ENCODE measurements at regions not wholly inside any gene's neighbourhood (a gene's known extent, or its start where the extent isn't known, plus 50 kb on each side); places are given as distances from the start of the nearest gene placed in this dataset.
"Not testable (repeated sequence)": the region's sequence is repeated elsewhere in the genome, so short reads cannot be mapped to it uniquely, and the experiment has no call there.

GRCh38 chr10:44745920-44746319, 165.2 kb upstream of the TMEM72 start:
- DNase-seq (ENCODE audit: low spot score): no peak

DNA sequence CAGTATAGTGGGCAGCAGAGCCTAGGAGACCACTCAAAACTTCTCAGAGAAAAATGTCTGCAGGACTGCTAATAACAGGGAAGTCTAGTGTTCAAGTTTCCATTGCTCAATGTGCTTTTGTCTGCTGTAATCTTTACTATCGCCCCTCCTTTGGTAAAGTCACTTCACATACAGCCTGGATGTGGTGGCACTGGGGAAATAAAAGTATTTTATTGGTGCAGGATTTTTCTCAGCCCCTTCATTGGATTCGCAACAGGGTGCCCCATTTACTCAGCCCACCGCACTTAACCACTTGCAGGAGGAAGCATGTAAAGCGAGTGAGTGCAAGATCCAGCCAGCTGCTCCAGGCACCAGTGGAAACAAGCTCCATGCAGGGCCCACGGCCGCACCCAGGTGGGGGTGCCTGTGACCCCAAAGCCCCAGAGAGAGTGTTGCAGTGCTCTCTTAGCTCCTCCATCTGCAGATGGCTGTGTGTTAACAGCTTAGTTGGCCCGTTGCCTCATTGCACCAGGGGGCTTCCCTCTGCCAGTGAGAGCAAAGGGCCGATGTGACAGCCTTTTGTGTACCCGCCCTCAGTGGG, 163.5 kb upstream of the TMEM72 start:
- DNase-seq (ENCODE audit: low spot score): no peak

- DNase-seq (ENCODE audit: low spot score): no peak
Measured at GRCh38 chr10:44749151-44749550, 162.0 kb upstream of the TMEM72 start.

- DNase-seq (ENCODE audit: low spot score): no peak
Measured at GRCh38 chr10:44752451-44753441, 158.4 kb upstream of the TMEM72 start.

DNA sequence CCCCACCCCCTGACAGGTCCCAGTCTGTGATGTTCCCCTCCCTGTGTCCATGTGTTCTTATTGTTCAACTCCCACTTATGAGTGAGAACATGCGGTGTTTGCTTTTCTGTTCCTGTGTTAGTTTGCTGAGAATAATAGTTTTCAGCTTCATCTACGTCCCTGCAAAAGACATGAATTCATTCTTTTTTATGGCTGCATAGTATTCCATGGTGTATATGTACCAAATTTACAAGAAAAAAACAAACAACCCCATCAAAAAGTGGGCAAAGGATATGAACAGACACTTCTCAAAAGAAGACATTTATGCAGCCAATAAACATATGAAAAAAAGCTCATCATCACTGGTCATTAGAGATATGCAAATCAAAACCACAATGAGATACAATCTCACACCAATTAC, 156.8 kb upstream of the TMEM72 start:
- DNase-seq (ENCODE audit: low spot score): not testable (repeated sequence)

GRCh38 chr10:44755481-44755880, 155.7 kb upstream of the TMEM72 start:
- no peak for DNase-seq (ENCODE audit: low spot score)

DNA sequence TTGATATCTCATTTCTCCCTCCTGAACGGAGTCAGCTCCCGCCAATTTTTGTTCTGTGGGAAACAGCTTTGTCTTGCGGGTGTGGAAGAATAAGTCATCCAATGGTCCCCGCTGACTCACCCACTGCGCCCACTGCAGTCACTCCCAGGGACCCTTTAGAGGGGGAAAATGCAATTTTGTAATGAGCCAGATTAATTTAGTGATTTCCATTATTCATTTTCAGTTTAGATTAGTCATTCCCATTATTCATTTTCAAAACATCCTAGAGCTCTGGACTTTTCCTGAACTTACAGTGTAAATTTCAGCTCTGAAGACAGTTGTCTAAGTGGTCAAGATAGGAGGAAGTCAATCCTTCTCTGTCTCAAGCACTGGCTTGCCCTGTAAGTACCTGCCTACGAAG, 154.9 kb upstream of the TMEM72 start:
- DNase-seq (ENCODE audit: low spot score): no peak

GRCh38 chr10:44757551-44758205, 153.5 kb upstream of the TMEM72 start:
- DNase-seq (ENCODE audit: low spot score): no peak

DNA sequence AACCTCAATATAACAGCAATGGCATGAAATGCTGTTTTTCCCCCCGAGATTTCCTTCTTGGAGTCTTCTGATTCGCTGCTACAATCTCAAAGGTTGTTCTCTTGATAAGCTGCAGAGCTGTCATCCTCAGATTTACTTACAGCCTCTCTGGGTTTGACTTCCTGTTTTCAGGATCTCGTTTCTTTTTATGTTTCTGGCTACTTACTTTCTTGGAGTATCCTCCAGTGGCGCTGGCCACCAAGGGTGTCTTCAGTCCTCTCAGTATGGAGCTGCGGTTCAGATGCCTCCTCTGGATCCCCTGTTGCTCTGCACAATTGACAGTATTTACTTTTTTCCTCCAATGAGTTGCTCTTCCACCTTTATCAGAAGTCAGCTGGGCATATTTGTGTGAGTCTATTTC, 152.0 kb upstream of the TMEM72 start:
- no peak for DNase-seq (ENCODE audit: low spot score)

- DNase-seq (ENCODE audit: low spot score): no peak
Measured at GRCh38 chr10:44760513-44760912, 150.6 kb upstream of the TMEM72 start.

DNA sequence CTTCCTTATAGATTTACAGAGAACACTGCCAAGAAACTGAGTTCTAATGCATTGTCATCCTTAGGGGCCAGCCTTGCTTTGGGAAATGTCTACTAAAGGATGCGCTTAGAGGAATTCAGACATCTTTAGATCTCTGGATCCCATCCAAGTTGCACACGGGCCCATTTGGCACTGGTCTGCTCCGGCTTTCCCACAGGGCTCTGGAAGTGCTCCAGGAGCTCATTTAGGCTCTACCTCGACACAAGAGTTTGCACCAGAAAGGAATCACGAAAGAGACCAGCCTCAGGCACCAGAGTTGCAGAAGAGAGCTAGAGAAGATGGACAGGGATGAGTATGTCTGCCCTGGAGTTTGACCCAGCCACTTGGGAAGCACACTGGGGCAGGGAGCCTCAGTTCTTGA, 150.1 kb upstream of the TMEM72 start:
- DNase-seq (ENCODE audit: low spot score): no peak

GRCh38 chr10:44763331-44763730, 147.8 kb upstream of the TMEM72 start:
- DNase-seq (ENCODE audit: low spot score): no peak

GRCh38 chr10:44765299-44765698, 145.8 kb upstream of the TMEM72 start:
- no peak for DNase-seq (ENCODE audit: low spot score)

- DNase-seq (ENCODE audit: low spot score): no peak
Measured at GRCh38 chr10:44766631-44767030, 144.5 kb upstream of the TMEM72 start.

DNA sequence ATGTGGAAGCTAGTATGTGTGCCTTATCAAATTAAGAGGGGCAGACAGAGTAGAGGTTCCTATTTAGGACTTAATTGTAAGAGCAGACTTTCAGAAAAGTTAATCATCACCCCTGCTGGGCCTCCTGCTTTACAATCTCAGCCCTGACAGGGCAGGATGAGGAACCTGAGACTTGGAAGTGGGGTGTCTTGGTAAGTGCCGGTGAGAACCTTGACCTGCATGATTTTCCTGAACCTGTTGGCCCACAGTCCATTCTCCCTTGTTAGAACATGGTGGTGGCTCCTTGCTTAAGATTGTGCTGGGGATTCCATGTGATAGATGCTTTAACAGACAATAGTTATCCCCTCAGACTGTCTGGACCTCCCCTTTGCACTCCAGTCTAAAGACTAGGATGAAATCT, 141.7 kb upstream of the TMEM72 start:
- DNase-seq (ENCODE audit: low spot score): no peak

GRCh38 chr10:44771233-44771995, 139.7 kb upstream of the TMEM72 start:
- no peak for DNase-seq (ENCODE audit: low spot score)

DNA sequence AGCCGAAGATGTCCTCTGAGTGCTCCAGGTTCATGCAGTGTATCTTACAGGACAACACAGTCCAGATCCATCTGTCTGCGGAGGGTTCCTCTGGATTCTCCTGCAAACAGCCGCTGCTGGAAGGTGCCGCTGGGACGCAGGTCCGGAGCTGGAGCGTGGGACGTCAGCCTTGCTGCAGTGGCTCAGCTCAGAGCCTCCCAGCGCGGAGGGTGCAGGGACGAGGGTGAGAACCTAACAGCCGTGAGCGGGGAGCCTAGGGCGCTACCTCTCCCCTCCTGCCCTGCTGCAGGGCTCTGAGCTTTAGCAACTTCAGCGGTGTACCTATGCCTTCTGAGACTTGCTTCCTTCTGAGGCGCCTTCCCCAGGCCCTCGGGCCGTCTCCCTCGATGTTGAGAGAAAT, 137.6 kb upstream of the TMEM72 start:
- no peak for DNase-seq (ENCODE audit: low spot score)

GRCh38 chr10:44774676-44775401, 136.3 kb upstream of the TMEM72 start:
- DNase-seq (ENCODE audit: low spot score): no peak

DNA sequence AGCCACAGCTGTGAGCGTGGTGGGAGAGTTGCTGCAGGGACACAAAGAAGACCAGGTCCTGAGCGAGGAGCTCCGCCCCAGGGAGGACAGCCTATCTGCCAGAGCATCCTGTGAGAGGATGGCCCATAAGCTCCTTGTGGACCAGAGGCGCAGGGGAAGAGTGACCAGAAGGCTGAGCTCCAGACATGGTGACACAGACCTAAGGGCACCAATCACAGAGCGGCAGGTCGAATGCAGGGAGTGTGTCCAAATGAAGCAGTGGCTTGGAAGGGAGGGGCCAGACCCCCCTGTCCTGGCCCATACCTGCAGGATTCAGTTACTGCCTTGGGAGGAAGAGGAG, 135.8 kb upstream of the TMEM72 start:
- DNase-seq (ENCODE audit: low spot score): no peak

- no peak for DNase-seq (ENCODE audit: low spot score)
Measured at GRCh38 chr10:44776181-44776580, 135.0 kb upstream of the TMEM72 start.

DNA sequence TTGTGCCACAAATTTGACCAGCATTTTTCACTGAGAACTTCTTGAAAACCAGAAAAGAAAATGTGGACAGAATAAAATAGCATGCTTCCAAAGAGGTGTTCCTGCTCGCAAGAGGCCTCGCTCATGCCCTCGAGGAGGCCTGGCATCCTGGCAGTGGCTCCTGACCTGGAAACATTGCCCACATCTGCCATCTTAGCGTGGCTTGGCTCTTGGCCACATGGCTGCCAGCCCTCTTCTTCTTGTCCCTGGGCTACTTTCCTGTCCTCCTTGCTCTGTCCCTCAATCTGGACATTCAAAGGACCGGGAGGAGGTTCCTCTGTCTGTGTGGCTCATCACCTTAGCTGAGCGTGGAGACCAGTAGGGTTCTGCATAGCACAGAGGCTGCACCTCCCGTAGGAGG, 131.6 kb upstream of the TMEM72 start:
- no peak for DNase-seq (ENCODE audit: low spot score)

GRCh38 chr10:44780426-44780825, 130.7 kb upstream of the TMEM72 start:
- no peak for DNase-seq (ENCODE audit: low spot score)
